ENCODE measurements at regions not wholly inside any gene's neighbourhood (a gene's known extent, or its start where the extent isn't known, plus 50 kb on each side); places are given as distances from the start of the nearest gene placed in this dataset.

DNA sequence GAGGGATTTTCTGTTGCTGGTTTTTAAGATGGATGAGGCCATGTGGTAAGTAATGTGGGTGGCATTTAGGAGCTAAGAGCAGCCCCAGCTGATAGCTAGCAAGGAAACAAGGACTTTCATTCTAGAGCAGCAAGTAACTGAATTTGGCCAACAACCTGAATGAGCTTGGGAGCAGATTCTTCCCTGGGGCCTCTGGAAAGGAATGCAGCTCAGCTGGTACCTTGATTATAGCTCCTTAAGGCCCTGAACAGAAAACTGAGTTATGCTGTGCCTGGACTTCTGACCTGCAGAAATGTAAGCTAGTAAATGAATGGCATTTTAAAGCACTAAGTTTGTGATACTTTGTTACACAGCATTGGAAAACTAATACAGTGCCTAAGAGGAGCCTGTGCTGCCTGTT lies 565.5 kb downstream of the PDCD6IP start:
- no peak for TF ChIP-seq EZH2 (IDR thresholded peaks at IDR 0.05; ENCODE audit: low read length)
- TF ChIP-seq, protein P1, sequence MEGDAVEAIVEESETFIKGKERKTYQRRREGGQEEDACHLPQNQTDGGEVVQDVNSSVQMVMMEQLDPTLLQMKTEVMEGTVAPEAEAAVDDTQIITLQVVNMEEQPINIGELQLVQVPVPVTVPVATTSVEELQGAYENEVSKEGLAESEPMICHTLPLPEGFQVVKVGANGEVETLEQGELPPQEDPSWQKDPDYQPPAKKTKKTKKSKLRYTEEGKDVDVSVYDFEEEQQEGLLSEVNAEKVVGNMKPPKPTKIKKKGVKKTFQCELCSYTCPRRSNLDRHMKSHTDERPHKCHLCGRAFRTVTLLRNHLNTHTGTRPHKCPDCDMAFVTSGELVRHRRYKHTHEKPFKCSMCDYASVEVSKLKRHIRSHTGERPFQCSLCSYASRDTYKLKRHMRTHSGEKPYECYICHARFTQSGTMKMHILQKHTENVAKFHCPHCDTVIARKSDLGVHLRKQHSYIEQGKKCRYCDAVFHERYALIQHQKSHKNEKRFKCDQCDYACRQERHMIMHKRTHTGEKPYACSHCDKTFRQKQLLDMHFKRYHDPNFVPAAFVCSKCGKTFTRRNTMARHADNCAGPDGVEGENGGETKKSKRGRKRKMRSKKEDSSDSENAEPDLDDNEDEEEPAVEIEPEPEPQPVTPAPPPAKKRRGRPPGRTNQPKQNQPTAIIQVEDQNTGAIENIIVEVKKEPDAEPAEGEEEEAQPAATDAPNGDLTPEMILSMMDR (optimal IDR thresholded peaks at IDR 0.05 in 1 of 3, IDR thresholded peaks at IDR 0.05 in 1 of 3, conservative IDR thresholded peaks at IDR 0.05 in 1 of 3; ENCODE audit: extremely low read depth in 1 of 3, insufficient read depth in 2 of 3, low read length in 3 of 3), result no peak

All from keratinocyte (primary cell).